Ascending aorta (tissue), 2 donors: ENCODE measurements at regions not wholly inside any gene's neighbourhood (a gene's known extent, or its start where the extent isn't known, plus 50 kb on each side); places are given as distances from the start of the nearest gene placed in this dataset.
"Not testable (repeated sequence)": the region's sequence is repeated elsewhere in the genome, so short reads cannot be mapped to it uniquely, and the experiment has no call there.

Experiments used
- DNase-seq, 2 donors: peaks; one replicate each; pipeline ENCODE4 v3.0.0-alpha.2; 2019; ENCODE audit warnings: low spot score in 2 of 2
- H3K27ac ChIP-seq, 2 donors: fragments of 200-600 bp; sonication (generic); one replicate each; pipeline ENCODE4 v1.5.1; 2016 to 2017; ENCODE audit warnings: mild to moderate bottlenecking in 1 of 2
- H3K27me3 ChIP-seq: fragments of 200-600 bp; sonication (generic); one replicate; pipeline ENCODE4 v1.5.1; 2017
- H3K36me3 ChIP-seq, 2 donors: fragments of 200-600 bp; sonication (generic); one replicate each; pipeline ENCODE4 v1.5.1; 2016
- H3K4me1 ChIP-seq, 2 donors: fragments of 200-600 bp; sonication (generic); one replicate each; pipeline ENCODE4 v1.5.1; 2016 to 2017; ENCODE audit warnings: mild to moderate bottlenecking in 1 of 2
- H3K4me3 ChIP-seq, 2 donors: fragments of 200-600 bp; sonication (generic); one replicate each; pipeline ENCODE4 v1.5.1; 2016 to 2017; ENCODE audit warnings: mild to moderate bottlenecking in 1 of 2
- H3K9me3 ChIP-seq, 2 donors: fragments of 200-600 bp; sonication (generic); one replicate each; pipeline ENCODE4 v1.5.1; 2016
- intact Hi-C: fragments of 100-400 bp; cut with DNase I; formaldehyde crosslinking; loops from one replicate; pipeline ENCODE4 v1.15.1; 2023

DNA sequence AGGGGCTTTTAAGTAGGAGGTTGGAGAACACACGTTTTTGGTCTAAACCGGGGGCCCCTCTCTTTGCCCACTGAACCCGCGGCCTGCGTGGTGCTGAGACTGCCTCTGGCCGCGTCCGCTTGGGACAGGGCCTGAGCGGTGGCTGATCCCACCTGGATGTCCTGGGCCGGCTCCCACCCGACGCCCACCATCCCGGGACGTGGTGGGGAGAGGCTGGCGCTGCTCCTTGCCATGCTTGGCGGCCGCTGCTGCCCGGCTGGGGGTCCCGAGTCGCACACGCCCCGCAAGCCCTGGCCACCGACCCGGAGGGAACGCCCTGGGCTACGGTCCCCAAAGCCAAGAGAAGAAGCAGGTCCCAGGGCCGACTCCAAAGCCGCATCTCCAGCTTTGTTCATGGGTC, 130.1 kb downstream of the POTEM start:
- intact Hi-C loops, H3K4me1 ChIP-seq, H3K27ac ChIP-seq, H3K36me3 ChIP-seq, DNase-seq, H3K27me3 ChIP-seq, H3K4me3 ChIP-seq, H3K9me3 ChIP-seq: not testable (repeated sequence)

DNA sequence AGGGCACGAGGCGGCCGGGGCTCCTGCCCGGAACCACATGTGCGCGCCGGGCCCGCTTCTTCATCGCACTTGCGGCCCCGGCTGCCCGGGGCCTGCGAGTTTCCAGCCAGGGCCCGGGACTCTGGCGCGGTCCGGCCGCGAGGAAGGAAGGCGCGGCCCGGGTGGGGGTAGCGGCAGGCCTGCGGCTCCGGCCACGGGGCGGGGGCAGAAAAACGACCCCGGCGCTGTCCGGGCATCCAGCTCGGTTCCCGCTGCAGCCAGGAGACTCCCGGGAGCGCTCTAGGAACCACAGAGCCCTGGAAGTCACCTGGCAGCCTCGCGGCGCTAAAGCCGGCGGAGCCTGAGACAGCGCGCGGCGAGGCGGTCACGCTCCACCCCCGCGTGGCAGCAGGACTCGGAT, 130.5 kb downstream of the POTEM start:
- H3K4me1 ChIP-seq, intact Hi-C loops, H3K27me3 ChIP-seq, H3K36me3 ChIP-seq, H3K9me3 ChIP-seq, H3K27ac ChIP-seq, DNase-seq, H3K4me3 ChIP-seq: not testable (repeated sequence)

DNA sequence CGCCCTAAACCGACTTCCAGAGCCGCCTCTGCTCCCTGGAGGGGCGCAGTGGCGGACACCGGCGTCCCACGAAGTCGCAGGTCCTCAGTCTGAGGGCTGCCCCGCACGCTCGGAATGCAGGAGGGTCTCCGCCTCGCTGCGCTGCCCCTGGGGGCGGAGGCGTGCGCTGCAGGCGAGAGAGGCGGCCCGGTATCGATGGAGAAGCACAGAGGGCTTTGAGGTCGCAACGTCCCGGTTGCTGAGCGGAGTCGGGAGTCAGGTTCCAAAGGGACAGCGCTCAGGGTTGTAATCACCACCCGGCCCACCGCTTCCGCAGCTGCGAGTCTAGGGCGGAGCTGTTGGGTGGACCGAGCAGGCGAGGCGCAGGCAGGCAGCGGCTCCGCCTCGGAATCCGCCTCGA, 131.0 kb downstream of the POTEM start:
- H3K27me3 ChIP-seq, intact Hi-C loops: not testable (repeated sequence)

DNA sequence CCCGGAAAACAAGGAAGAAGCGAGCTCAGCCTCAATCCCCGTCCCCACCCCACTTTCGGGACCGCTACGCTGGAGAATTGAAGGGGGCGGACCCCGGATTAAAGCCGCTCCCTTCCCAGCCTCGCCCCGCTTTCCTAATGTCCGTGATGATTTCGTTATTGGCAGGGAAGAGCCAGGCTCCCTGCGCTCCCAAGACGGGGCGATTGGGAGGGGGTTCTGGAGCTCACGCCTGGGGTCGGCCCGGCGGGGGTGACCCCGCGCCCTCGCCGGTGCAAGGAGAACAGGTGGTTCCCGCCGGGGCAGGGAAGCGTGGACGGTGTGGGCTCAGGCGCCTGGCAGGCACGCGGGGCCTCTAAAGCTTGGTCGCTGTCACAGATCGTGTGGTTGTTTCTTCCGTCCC, 131.5 kb downstream of the POTEM start:
- H3K9me3 ChIP-seq, intact Hi-C loops, H3K4me1 ChIP-seq, H3K27ac ChIP-seq, DNase-seq, H3K27me3 ChIP-seq, H3K4me3 ChIP-seq, H3K36me3 ChIP-seq: not testable (repeated sequence)

More for the DNA sequence above, 131.0 kb downstream of the POTEM start:
- not testable (repeated sequence) for H3K4me1 ChIP-seq, H3K27ac ChIP-seq, H3K4me3 ChIP-seq, DNase-seq, H3K36me3 ChIP-seq, H3K9me3 ChIP-seq

DNA sequence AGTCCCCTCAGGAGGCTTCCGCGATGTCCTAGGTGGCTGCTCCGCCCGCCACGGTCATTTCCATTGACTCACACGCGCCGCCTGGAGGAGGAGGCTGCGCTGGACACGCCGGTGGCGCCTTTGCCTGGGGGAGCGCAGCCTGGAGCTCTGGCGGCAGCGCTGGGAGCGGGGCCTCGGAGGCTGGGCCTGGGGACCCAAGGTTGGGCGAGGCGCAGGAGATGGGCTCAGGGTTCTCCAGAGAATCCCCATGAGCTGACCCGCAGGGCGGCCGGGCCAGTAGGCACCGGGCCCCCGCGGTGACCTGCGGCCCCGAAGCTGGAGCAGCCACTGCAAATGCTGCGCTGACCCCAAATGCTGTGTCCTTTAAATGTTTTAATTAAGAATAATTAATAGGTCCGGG, 132.1 kb downstream of the POTEM start:
- H3K36me3 ChIP-seq, DNase-seq, H3K4me3 ChIP-seq, H3K27ac ChIP-seq, H3K9me3 ChIP-seq, H3K27me3 ChIP-seq, intact Hi-C loops, H3K4me1 ChIP-seq: not testable (repeated sequence)

DNA sequence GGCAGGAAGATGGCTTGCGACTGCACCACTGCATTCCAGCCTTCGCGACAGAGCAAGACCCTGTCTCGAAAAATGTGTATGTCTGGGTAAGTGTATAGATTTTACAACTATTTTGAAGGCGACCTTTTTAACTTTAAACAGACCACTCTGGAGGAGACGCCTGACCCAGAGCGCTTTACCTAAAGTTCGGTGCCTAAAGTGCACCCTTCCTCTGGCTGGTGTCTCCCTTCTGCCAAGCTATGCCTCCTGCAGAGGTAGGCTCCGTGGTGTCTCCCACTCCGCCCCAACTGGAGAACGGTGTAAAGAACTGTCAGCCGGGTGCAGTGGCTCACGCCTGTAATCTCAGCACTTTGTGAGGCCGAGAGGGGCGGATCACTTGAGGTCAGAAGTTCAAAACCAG, 132.7 kb downstream of the POTEM start:
- DNase-seq, H3K9me3 ChIP-seq, H3K36me3 ChIP-seq, intact Hi-C loops, H3K4me1 ChIP-seq, H3K4me3 ChIP-seq, H3K27ac ChIP-seq, H3K27me3 ChIP-seq: not testable (repeated sequence)

DNA sequence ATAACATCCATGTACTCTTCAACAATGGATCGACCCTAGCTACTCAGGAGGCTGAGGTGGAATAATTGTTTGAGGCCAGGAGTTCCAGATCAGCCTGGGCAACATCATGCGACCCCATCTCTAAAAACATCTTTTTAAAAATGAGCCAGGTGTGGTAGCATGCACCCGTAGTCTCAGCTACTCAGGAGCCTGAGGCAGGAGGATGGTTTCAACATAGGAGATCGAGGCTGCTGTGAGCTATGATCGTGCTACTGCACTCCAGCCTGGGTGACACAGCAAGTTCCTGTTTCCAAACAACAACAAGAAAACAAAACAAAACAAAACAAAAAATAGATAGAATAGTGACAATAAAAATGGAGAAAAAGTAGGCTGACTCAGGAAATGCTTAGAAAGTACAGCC, 138.3 kb downstream of the POTEM start:
- H3K36me3 ChIP-seq, H3K4me3 ChIP-seq, H3K27ac ChIP-seq, DNase-seq, intact Hi-C loops, H3K4me1 ChIP-seq, H3K9me3 ChIP-seq, H3K27me3 ChIP-seq: not testable (repeated sequence)

DNA sequence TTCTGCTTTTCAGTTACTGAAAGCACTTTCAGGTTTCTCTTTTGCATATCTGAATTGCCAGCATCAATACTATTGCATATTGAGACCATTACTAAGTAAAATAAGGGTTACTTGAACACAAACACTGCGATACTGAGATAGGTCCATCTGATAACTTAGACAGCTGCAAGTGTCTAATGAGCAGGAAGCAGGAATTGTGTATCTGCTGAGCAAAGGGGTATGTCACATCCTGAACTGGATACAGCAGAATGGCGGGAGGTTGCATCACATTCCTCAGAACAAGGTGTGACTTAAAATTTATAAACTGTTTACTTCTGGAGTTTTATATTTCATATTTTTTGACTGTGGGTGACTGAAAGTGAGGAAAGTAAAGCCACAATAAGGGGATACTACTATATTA, 142.7 kb downstream of the POTEM start:
- DNase-seq, H3K27me3 ChIP-seq, intact Hi-C loops, H3K4me3 ChIP-seq, H3K9me3 ChIP-seq, H3K36me3 ChIP-seq, H3K4me1 ChIP-seq, H3K27ac ChIP-seq: not testable (repeated sequence)

DNA sequence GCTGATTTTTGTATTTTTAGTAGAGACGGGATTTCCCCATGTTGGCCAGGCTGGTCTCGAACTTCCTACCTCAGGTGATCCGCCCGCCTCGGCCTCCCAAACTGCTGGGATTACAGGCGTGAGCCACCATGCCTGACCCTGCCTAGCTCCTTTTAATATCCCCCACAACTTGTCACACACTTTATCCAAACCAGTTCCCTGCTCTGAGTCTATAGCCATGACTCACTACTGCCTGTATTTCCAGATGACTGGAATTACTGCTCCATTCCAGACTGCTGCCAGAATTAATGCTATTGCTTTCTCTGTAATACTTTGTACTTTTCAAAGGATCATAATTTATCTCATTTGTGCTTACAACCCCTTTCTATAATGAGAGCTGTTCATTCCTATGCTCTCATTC, 153.1 kb downstream of the POTEM start:
- H3K27ac ChIP-seq, H3K9me3 ChIP-seq, H3K27me3 ChIP-seq, H3K36me3 ChIP-seq, intact Hi-C loops, H3K4me1 ChIP-seq, H3K4me3 ChIP-seq, DNase-seq: not testable (repeated sequence)

DNA sequence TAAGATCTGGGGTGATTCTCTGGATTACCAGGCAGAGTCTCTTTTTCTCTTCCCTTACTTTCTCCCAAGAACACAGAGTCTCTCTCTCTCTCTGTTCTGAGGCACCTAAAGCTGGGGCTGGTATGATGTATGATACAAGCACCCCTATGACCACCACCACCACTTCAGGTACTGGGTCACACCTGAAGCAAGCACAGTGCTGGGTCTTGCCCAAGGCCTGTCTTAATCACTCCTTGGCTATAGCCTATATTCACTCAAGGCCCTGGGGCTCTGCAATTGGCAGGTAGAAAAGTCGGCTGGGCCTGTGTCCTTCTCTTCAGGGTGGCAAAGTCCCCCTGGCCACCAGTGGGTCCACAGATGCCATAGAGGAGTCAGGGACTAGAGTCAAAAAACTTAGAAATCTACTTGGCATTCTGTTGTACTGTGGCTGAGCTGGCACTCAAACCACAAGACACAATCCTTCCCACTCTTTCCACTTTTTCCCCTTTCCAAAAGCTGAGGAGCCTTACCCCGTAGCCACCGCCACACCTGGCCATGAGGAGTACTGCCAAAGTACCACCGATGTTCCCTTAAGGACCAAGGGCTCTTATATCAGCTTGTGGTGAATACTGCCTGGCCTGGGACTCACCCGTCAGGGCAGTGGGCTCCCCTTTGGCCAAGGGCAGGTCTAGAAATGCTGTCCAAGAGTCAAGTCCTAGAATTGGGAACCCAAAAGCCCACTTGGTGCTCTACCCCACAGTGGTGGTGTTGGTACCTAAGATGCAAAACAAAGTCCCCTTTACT, 159.2 kb downstream of the POTEM start:
- H3K27me3 ChIP-seq, H3K4me1 ChIP-seq, H3K36me3 ChIP-seq, intact Hi-C loops, H3K9me3 ChIP-seq, H3K27ac ChIP-seq, H3K4me3 ChIP-seq: not testable (repeated sequence)
- DNase-seq: peak in 1 of 2 donors; percentile 37

DNA sequence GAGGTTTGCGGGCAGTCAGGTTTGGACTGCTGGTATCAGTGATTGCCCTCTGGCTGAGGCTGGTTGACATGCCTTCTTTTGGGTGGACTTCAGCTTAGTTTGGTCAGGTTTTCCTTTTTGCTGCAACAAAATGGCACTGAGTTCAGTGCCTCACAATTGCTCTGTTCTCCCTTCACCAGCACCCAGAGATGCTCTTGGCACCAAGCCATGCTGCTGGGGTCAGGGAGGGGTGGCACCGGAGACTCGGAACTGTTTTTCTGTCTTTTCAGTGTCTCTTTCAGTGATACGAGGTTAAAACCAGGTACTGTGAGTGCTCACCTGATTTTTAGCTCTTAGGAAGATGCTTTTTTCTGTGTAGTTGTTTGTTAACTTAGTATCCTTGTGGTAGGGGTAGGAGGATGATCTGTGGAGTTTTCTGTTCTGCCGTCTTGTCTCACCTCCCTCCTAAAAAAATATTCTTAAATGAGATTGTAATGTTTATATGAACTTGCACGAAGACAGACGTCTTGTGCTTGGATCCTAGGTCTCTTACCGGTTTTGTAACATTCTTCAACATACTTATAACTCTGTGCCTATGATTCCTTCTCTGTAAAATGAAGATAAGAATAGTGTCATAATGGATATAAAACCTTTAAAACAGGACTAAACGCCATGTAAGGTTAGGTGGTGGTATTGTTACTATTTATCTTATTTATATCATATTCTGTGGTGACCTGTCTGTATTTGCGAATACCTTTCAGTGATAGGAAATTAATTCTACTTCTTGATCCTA, 160.6 kb downstream of the POTEM start:
- H3K27me3 ChIP-seq, H3K9me3 ChIP-seq, H3K36me3 ChIP-seq, intact Hi-C loops, H3K4me1 ChIP-seq, H3K4me3 ChIP-seq, H3K27ac ChIP-seq, DNase-seq: not testable (repeated sequence)

DNA sequence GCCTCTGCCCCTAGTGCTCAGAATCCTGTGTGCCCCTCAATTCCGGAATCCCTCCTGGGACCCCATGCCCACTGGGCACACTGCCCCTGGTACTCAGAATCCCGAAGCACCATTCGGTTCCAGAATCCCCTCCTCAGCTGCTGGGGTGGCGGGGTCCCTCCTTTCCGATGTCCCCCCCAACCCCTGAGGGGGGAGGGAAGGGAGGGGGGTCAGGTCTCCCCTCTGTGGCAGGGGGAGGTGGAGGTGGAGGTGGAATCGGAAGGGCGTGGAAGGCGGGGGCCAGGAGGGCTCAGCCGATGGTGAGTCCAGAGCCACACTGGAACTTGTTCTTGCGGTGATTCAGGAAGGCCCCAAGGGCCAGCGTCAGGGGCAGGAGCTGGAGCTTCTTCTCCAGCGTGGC, 164.3 kb downstream of the POTEM start:
- H3K9me3 ChIP-seq, H3K27ac ChIP-seq, H3K4me1 ChIP-seq, H3K27me3 ChIP-seq, intact Hi-C loops, DNase-seq, H3K4me3 ChIP-seq, H3K36me3 ChIP-seq: not testable (repeated sequence)

DNA sequence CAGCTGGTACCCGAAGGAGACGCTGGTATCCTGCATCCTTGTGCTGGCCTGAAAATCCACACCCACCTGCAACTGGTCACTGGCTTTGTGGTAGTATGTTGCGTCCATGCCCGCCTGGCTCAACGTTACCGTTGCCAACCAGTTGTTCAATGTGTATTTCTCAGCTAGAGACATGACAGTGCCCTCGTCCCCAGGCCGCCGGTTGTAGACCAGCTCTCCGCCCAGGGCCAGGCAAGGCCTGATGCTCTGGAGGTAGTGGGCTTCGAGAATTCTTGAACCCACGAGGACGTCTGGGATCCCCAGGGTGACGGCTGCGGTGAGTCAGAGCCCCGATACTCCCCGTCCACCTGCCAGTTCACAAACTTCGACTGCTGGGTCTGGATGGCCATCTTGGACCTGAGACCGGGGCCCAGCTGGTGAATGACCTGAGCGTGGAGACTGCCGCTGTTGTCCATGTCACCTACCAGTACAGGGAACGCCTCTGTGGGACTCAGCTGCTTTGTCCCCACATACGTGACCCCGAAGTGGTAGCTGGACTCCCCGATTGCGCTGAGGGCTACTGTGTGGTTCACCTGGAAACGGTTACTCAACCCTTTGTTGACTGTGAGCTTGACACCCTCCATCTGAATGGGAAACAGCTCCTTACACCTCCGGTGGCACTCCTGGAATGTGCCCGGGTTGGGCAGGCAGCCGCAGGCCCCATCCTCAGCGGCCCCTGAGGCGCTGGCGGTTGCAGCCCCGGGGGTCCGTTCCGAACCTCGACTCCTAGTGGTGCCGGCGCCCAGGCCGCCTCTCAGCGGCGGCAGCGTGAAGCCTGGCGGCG, 165.0 kb downstream of the POTEM start:
- H3K36me3 ChIP-seq, H3K4me3 ChIP-seq, H3K9me3 ChIP-seq, H3K27ac ChIP-seq, DNase-seq, H3K4me1 ChIP-seq, intact Hi-C loops, H3K27me3 ChIP-seq: not testable (repeated sequence)

DNA sequence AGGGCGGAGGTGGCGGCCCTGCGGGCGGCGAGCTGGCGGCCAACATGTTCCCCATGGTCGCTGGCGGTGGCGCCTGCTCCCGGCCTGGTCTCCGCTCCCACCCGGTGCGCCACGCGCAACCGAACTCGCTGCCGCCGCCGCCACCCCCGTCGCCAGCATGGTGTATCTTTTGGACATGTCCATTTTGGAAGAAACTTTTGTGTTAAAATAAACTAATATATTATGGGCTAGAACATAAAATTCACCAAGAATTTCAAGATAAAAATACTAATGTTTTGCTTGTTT, 165.5 kb downstream of the POTEM start:
- H3K9me3 ChIP-seq, H3K27me3 ChIP-seq, DNase-seq, intact Hi-C loops, H3K4me1 ChIP-seq, H3K36me3 ChIP-seq, H3K4me3 ChIP-seq, H3K27ac ChIP-seq: not testable (repeated sequence)
